Amniotic epithelial cell (primary cell): ENCODE measurements at regions not wholly inside any gene's neighbourhood (a gene's known extent, or its start where the extent isn't known, plus 50 kb on each side); places are given as distances from the start of the nearest gene placed in this dataset.
A peak's percentile ranks its signal among the peaks of the same experiment; 100 is the strongest.

ENCODE experiments used
- DNase-seq: peaks from one replicate; pipeline ENCODE4 v3.0.0-alpha.2; 2010; ENCODE audit warnings: low read depth

- no peak for DNase-seq
These were observed 54.4 kb upstream of the PIK3R1 start for GRCh38 chr5:68161156-68161555.

DNA sequence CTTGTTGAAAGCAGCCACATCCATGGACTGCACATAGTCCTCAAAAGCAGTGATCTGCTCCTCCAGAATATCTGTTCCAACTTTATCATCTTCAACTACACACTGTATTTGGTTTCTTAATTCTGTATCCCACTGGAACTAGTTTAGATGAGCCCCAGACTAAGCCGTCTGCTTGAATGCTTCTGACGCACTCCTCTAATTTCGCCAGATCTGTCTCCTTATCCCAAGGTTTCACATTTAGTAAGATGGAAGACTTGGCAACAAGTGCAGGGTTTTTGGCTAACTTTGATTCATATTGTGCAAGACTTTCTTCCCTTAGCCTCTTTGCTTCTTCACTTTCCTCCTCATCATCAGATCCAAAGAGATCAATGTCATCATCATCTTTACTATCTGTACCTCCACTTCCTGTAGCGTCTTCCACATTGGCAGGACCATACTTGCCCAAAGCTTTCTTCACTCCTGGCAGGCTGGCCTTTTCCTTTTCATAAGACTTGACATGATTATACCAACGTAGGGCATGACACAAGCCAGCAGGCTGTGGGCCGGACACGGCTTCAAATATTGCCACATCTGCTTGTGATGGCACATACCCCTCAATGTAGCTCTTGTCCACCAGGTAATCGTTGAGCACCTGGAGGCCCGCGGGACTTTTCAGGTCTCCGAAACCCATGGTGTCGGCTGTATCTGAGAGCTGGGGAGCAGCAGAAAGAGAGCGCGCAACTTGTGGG, 56.2 kb upstream of the PIK3R1 start:
- peak; percentile 66 for DNase-seq

GRCh38 chr5:68155940-68156339, 59.6 kb upstream of the PIK3R1 start:
- DNase-seq, result no peak

- DNase-seq, result no peak
These were observed 61.3 kb upstream of the PIK3R1 start for GRCh38 chr5:68154119-68154857.

- DNase-seq, result no peak
These were observed 63.7 kb upstream of the PIK3R1 start for GRCh38 chr5:68151812-68152211.

DNA sequence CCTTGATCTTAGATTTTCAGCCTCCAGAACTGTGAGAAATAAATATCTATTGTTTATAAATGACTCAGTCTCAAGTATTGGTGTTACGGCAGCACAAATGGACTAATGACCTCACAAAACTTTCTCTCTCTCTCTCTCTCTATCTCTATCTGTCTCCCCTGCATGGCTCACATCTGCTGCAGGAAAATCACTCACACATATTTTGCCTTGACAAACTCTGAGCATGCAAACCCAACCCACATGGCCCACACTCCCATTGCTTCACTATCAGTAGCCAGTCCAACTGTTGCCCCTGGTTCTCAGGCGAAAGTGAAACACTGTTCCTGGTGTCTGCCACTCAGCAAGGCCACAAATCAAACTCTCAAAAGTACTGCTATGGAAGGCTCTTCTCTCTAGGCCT, 66.4 kb upstream of the PIK3R1 start:
- peak; percentile 81 for DNase-seq

GRCh38 chr5:68148096-68148495, 67.5 kb upstream of the PIK3R1 start:
- no peak for DNase-seq

- DNase-seq, result no peak
These were observed 67.9 kb upstream of the PIK3R1 start for GRCh38 chr5:68147659-68148058.

DNA sequence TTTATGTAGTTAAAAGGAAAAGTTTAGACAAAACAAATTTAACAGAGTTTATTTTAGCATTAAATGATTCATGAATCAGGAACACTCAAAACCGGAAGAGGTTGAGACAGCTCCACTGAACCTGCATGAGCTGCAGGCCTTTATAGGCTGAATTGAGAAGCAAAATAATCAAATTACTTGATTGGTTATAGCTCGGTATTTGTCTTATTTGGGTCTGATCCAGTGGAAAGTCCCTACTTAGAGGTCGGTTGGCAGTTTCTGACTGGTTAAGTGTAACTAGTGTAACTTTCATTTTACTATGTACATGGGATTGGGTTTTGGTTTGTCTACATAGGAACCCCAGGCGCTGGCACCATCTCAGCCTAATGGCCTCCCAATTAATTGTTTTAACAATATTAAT, 74.1 kb upstream of the PIK3R1 start:
- DNase-seq, result no peak

GRCh38 chr5:68140763-68141162, 74.8 kb upstream of the PIK3R1 start:
- no peak for DNase-seq

GRCh38 chr5:68139611-68140441, 75.7 kb upstream of the PIK3R1 start:
- DNase-seq, result peak; percentile 62

GRCh38 chr5:68137511-68138140, 77.9 kb upstream of the PIK3R1 start:
- no peak for DNase-seq

DNA sequence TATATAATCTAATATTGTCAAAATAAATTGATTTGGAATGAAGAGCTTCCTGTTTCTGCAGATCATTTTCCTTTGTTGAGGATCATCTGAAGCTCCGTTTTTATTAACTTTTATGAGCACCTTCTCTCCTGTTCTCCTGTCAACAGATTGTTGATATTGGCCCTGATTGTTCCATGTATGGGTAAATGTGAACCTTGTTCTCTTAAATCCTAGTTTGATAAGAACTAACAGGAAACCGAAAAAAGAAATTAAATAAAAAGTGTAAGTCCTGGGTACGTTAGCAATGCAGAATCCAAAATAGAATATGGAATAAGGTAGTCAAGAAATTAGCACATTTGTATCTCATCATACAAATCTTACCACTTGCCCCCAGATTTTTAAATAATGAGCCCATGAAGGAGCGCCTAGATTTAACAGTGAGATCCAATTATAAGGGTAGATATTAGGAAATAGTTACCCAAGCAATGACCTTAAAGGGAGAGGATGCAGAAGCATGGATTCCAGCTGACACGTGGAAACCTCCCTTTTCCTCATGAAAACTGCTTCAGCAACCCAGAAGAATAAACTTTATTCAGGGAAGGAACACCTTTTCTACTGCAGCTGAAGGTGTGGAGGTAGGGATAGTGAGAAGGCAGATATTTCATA, 80.8 kb upstream of the PIK3R1 start:
- no peak for DNase-seq

- DNase-seq, result peak; percentile 73
These were observed 81.4 kb upstream of the PIK3R1 start for GRCh38 chr5:68134033-68134668.

- peak; percentile 5 for DNase-seq
These were observed 85.3 kb upstream of the PIK3R1 start for GRCh38 chr5:68130253-68130652.

DNA sequence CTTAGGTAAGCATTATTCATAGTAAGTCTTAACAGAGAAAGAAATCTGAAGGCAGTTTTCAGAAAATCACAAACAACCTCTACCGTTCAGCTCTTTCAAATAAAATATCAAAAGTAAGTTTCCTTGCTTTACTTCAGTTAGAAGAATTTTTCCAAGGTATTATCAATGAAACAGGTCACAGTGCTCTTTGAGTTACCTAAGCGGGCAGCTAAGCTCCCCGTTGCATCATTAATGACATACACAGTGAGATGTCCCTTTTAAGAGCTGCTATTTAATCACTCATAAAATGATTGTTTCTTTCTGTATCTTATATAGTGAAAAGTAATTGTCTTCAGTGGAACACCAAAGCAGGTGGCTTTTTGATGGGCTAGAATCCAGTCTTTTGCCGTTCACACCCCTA, 86.2 kb upstream of the PIK3R1 start:
- DNase-seq, result peak; percentile 7

- DNase-seq, result no peak
These were observed 88.7 kb upstream of the PIK3R1 start for GRCh38 chr5:68126886-68127285.

GRCh38 chr5:68122439-68123328, 92.9 kb upstream of the PIK3R1 start:
- DNase-seq, result no peak

DNA sequence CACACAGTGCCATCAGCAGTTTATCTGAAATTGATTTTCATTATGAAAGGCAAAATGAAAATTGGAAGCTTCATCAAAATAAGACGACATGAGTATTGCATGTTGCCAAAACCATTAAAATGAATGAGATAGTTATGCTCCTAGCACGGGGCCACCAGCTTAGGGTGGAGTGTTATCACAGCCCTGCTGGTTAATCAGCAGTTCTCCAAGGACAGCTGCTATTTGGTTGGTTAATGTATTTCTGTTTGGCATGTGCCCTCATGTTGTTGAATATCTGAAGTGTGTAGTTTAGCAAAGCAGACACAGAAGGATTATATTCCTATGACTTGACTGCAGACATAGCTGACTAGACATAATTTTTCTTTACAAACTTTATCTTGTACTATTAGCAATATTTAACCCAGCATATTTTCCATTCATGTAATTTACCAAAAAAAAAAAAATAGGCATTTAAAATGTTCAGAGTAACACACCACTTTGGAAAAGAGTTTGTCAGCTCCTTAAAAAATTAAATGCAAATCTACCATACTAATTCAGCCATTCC, 98.6 kb upstream of the PIK3R1 start:
- no peak for DNase-seq

- DNase-seq, result no peak
These were observed 99.1 kb upstream of the PIK3R1 start for GRCh38 chr5:68116408-68116807.
